ENCODE measurements at regions not wholly inside any gene's neighbourhood (a gene's known extent, or its start where the extent isn't known, plus 50 kb on each side); places are given as distances from the start of the nearest gene placed in this dataset.

DNA sequence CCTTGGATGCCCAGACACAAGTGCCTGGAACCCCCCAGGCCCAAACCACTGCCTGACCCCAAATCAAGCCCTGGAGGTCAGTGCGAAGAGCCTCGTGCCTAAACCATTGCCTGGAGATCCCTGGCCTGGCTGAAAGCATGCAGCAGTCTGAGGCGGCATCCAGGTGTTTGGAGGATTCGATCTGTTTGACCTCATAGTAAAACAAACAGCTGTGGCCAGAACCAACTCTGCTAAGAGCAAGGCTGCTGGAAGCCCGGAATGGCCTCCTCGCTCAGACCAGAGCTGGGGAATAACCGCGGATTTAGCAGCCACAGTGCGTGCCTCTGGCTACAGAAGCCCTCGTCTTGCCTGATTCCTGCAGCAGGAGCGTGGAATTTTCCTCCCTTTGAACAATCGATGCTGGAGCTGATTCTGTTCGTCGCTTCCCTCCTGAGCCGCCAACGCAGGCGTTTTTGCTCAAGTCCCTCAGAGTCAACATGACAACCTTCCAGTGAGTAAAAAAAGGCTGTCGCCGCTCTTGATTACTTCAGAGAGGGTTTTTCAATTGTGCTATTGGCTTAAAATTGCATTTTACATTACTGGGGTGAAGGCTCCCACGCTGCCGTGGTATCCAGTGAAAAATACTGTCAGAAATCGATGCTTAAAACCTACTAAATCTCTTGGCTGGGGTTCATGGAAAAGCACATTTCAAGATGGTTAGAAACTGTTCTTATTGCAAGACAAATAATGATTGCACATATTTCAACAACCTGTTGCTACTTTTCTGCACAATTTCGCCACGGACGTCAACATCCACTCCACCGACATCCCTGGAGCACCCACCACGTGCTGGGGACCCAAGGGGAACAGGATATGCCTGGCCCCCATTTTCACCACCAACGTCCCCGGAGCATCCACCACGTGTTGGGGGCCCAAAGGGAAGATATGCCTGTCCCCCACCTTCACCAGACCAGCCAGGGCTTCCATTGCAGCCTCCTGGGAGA lies 190.0 kb downstream of the OLFM1 start:
- no peak for TF ChIP-seq FOXP2 (optimal IDR thresholded peaks at IDR 0.05; ENCODE audit: borderline replicate concordance, extremely low read depth, extremely low read length, insufficient read depth)
- TF ChIP-seq REST (IDR thresholded peaks at IDR 0.05; ENCODE audit: insufficient read depth in 1 of 2, low read depth in 2 of 2, low read length in 2 of 2) = no peak
- TF ChIP-seq SIN3A (IDR thresholded peaks at IDR 0.05; ENCODE audit: borderline replicate concordance, insufficient read depth, low read length) = no peak
- TF ChIP-seq POLR2AphosphoS5 (IDR thresholded peaks at IDR 0.05; ENCODE audit: low read depth, low read length) = no peak
- no peak for TF ChIP-seq TAF1 (IDR thresholded peaks at IDR 0.05; ENCODE audit: borderline replicate concordance, insufficient read depth, low read length)

- TF ChIP-seq POLR2AphosphoS5 (IDR thresholded peaks at IDR 0.05; ENCODE audit: low read depth, low read length) (no peak), SIN3A (IDR thresholded peaks at IDR 0.05; ENCODE audit: borderline replicate concordance, insufficient read depth, low read length) (no peak), TAF1 (IDR thresholded peaks at IDR 0.05; ENCODE audit: borderline replicate concordance, insufficient read depth, low read length) (no peak), REST (IDR thresholded peaks at IDR 0.05; ENCODE audit: insufficient read depth in 1 of 2, low read depth in 2 of 2, low read length in 2 of 2) (no peak), FOXP2 (optimal IDR thresholded peaks at IDR 0.05; ENCODE audit: borderline replicate concordance, extremely low read depth, extremely low read length, insufficient read depth) (no peak)
Observed at GRCh38 chr9:135278586-135278985, 191.1 kb downstream of the OLFM1 start.

DNA sequence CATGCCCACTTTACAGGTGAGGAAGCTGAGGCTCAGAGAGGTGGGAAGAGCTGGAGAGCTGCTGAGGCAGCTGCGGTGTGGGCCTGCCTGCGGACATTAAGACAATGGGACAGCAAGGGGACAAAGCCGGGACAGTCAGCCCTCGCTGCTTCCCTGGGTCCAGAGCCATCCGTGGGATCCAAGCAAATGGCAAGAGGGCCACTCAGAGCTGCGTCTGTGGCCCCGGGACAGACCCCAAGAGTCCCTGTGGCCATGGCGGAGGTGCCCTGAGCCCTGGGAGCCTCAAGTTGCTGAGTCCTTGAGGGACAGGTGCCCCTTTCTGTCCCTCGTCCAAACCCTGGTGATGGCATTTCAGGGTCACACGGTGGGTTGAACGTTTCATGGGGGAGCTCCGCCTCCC lies 191.9 kb downstream of the OLFM1 start:
- TF ChIP-seq POLR2AphosphoS5 (IDR thresholded peaks at IDR 0.05; ENCODE audit: low read depth, low read length) (no peak), TAF1 (IDR thresholded peaks at IDR 0.05; ENCODE audit: borderline replicate concordance, insufficient read depth, low read length) (no peak), FOXP2 (optimal IDR thresholded peaks at IDR 0.05; ENCODE audit: borderline replicate concordance, extremely low read depth, extremely low read length, insufficient read depth) (no peak), SIN3A (IDR thresholded peaks at IDR 0.05; ENCODE audit: borderline replicate concordance, insufficient read depth, low read length) (no peak), REST (IDR thresholded peaks at IDR 0.05; ENCODE audit: insufficient read depth in 1 of 2, low read depth in 2 of 2, low read length in 2 of 2) (no peak)

DNA sequence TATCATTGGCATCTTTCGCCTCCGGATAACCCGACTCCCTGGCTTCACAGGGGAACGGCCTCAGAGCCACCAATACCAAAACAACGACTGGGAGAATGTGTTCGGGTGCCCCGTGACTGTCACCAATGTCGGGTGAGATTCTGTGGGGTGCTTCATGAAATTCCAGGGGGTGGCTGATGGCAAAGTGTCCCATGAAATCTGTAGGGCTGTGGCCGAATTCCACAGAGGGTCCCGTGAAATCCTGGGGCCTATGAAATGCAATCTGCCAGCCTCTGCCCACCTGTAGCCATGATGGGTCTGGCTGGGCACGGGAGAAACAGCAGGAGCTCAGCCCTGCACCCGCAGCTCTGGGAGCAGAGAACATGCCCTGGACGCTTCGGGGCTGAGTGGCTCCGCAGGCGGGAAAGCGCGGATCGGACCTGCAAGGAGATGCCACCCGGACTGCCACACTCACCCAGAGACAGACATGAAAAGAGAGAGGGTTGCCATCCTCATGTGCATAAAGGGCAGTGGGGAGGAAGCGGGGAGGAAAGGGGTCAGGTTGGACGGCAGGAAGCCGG lies 192.4 kb downstream of the OLFM1 start:
- TF ChIP-seq SIN3A (IDR thresholded peaks at IDR 0.05; ENCODE audit: borderline replicate concordance, insufficient read depth, low read length) = no peak
- TF ChIP-seq REST (IDR thresholded peaks at IDR 0.05; ENCODE audit: insufficient read depth in 1 of 2, low read depth in 2 of 2, low read length in 2 of 2) = no peak
- no peak for TF ChIP-seq POLR2AphosphoS5 (IDR thresholded peaks at IDR 0.05; ENCODE audit: low read depth, low read length)
- TF ChIP-seq TAF1 (IDR thresholded peaks at IDR 0.05; ENCODE audit: borderline replicate concordance, insufficient read depth, low read length) = no peak
- TF ChIP-seq FOXP2 (optimal IDR thresholded peaks at IDR 0.05; ENCODE audit: borderline replicate concordance, extremely low read depth, extremely low read length, insufficient read depth) = no peak
